K562 (cell line): ENCODE measurements at regions not wholly inside any gene's neighbourhood (a gene's known extent, or its start where the extent isn't known, plus 50 kb on each side); places are given as distances from the start of the nearest gene placed in this dataset.

ENCODE experiments used
- ATAC-seq: fragments of 200-7000 bp; cut with Tn5 transposase; 3 replicates; pipeline ENCODE4 v1.9.1; 2020; ENCODE audit warnings: moderate library complexity
- BruUV-seq: library from RNA; stranded (reverse); fragments of 400-500 nt; replicated peaks from 2 replicates; lab custom pipeline; 2021; lab: Mats Ljungman, UMichigan
- CTCF ChIA-PET: fragments of 300-600 bp; formaldehyde crosslinking; extraction: SDS; loops from one replicate; lab custom pipeline; 2021; ENCODE audit warnings: low intra/inter-chr PET ratio; lab: Yijun Ruan, JAX
- POLR2A ChIA-PET: fragments of 300-600, 350-650 bp; sonication (Branson Sonifier 250); formaldehyde crosslinking; extraction: SDS; loops from one replicate; lab custom pipeline; 2021; ENCODE audit warnings: antibody characterized with exemption, inconsistent platforms; lab: Yijun Ruan, JAX
- DNase-seq, 4 experiments: peaks; one replicate each; pipeline versions ENCODE4 v3.0.0 to v3.0.0-alpha.2; 2011 to 2018; ENCODE audit warnings: low spot score in 3 of 4, mixed read lengths in 3 of 4; ENCODE audit errors: extremely low read depth in 1 of 4
- FAIRE-seq: peaks from 2 replicates; lab custom pipeline; 2011; peaks lifted over from hg19 to GRCh38; lab: Jason Lieb, UNC
- H2AFZ ChIP-seq: 2 replicates; pipeline ENCODE4 v1.6.0; 2011; ENCODE audit warnings: low read depth, low read length, control low read depth, inconsistent platforms
- H3K27ac ChIP-seq: fragments of 200-600 bp; 3 replicates; pipeline ENCODE4 v1.8.0; 2011; ENCODE audit warnings: low read depth, mild to moderate bottlenecking, control low read depth, inconsistent platforms, low read length, moderate library complexity, mixed read lengths; ENCODE audit errors: extremely low read depth
- H3K27me3 ChIP-seq, 2 experiments: fragments of 300-600 bp in 1 of 2; 2 replicates in 1 of 2; 3 replicates in 1 of 2; pipeline versions ENCODE4 v1.6.0 to v1.8.0; 2011; ENCODE audit warnings: inconsistent platforms in 2 of 2, low read length in 2 of 2, mild to moderate bottlenecking in 1 of 2, mixed read lengths in 1 of 2, moderate library complexity in 1 of 2; ENCODE audit not compliant: control insufficient read depth in 2 of 2, insufficient read depth in 2 of 2
- H3K36me3 ChIP-seq: fragments of 300-600 bp; 3 replicates; pipeline ENCODE4 v1.8.0; 2011; ENCODE audit warnings: mild to moderate bottlenecking, low read length, inconsistent platforms; ENCODE audit not compliant: control insufficient read depth, insufficient read depth
- H3K4me1 ChIP-seq, 2 experiments: fragments of 200-600 bp in 1 of 2; replicated peaks in 1 of 2; 2 replicates in 1 of 2; 3 replicates in 1 of 2; pipeline versions ENCODE4 v1.5.1 to v1.8.0; 2011; ENCODE audit warnings: inconsistent platforms in 2 of 2, low read length in 2 of 2, mild to moderate bottlenecking in 1 of 2, mixed read lengths in 1 of 2, moderate library complexity in 1 of 2; ENCODE audit not compliant: control insufficient read depth in 2 of 2, insufficient read depth in 2 of 2
- H3K4me2 ChIP-seq: 2 replicates; pipeline ENCODE4 v1.6.1; 2011; ENCODE audit warnings: low read length, control low read depth, inconsistent platforms, mixed read lengths; ENCODE audit not compliant: insufficient read depth
- H3K4me3 ChIP-seq: fragments of 200-600 bp; sonication (generic), shearing (Covaris generic); 2 replicates; pipeline ENCODE4 v1.5.1; 2016; ENCODE audit warnings: control low read depth, inconsistent platforms
- H3K79me2 ChIP-seq: fragments of 200-600 bp; 3 replicates; pipeline ENCODE4 v1.8.0; 2011; ENCODE audit warnings: low read length, inconsistent platforms; ENCODE audit not compliant: control insufficient read depth, insufficient read depth
- H3K9ac ChIP-seq, 2 experiments: 2 replicates each; pipeline versions ENCODE4 v1.6.0 to v1.6.1; 2011; ENCODE audit warnings: low read depth in 2 of 2, low read length in 2 of 2, control low read depth in 1 of 2, inconsistent platforms in 1 of 2, mild to moderate bottlenecking in 1 of 2, mixed read lengths in 1 of 2; ENCODE audit not compliant: insufficient read depth in 1 of 2
- H3K9me1 ChIP-seq: one replicate; pipeline ENCODE4 v1.6.0; 2011; ENCODE audit warnings: inconsistent platforms, mild to moderate bottlenecking, low read length, moderate library complexity; ENCODE audit not compliant: control insufficient read depth, insufficient read depth
- H3K9me3 ChIP-seq: replicated peaks from 2 replicates; pipeline ENCODE4 v1.5.1; 2011; ENCODE audit warnings: low read depth, low read length, inconsistent platforms; ENCODE audit not compliant: control insufficient read depth, insufficient read depth
- H4K20me1 ChIP-seq: replicated peaks from 2 replicates; pipeline ENCODE4 v1.6.1; 2011; ENCODE audit warnings: low read length, inconsistent platforms, mixed read lengths; ENCODE audit not compliant: control insufficient read depth, insufficient read depth
- CEBPG ChIP-seq, 3 experiments: fragments of 200-800 bp in 1 of 3; sonication (Bioruptor generic) in 1 of 3; sonication (generic) in 1 of 3; formaldehyde crosslinking in 1 of 3; IDR thresholded peaks in 2 of 3; conservative IDR thresholded peaks in 1 of 3; 2 replicates each; pipeline versions ENCODE4 v1.6.1 to v1.8.0; 2016 to 2022; ENCODE audit warnings: missing compliant biosample characterization in 2 of 3, missing genetic modification characterization in 2 of 3, mild to moderate bottlenecking in 1 of 3, missing genetic modification reagents in 1 of 3
- CHD4 ChIP-seq: fragments of 200-600 bp; sonication (generic); IDR thresholded peaks from 3 replicates; pipeline ENCODE4 v1.6.1; 2012; ENCODE audit warnings: low read depth, mild to moderate bottlenecking, mixed read lengths, low read length, inconsistent platforms; ENCODE audit not compliant: insufficient read depth, insufficient replicate concordance, poor library complexity, severe bottlenecking
- COPS2 ChIP-seq: fragments of 450-650 bp; conservative IDR thresholded peaks from 2 replicates; pipeline ENCODE4 v1.6.1; 2016; ENCODE audit warnings: mild to moderate bottlenecking, moderate library complexity
- IRF2 ChIP-seq: sonication (generic); formaldehyde crosslinking; IDR thresholded peaks from 2 replicates; pipeline ENCODE4 v1.8.1; 2022; ENCODE audit warnings: mild to moderate bottlenecking, missing genetic modification reagents
- RFX7 ChIP-seq: fragments of 250-450 bp; sonication (Bioruptor Pico); IDR thresholded peaks from 2 replicates; pipeline ENCODE4 v1.5.1; 2021; ENCODE audit warnings: mild to moderate bottlenecking
- ZC3H4 ChIP-seq: sonication (generic); formaldehyde crosslinking; IDR thresholded peaks from 2 replicates; pipeline ENCODE4 v1.9.0; 2021; ENCODE audit warnings: missing genetic modification reagents, borderline replicate concordance
- ZNF518B ChIP-seq: fragments of 250-450 bp; sonication (Bioruptor Pico); IDR thresholded peaks from 2 replicates; pipeline ENCODE4 v1.5.0; 2021; ENCODE audit warnings: mild to moderate bottlenecking, moderate library complexity
- ZNF76 ChIP-seq: fragments of 250-450 bp; sonication (Bioruptor Pico); IDR thresholded peaks from 2 replicates; pipeline ENCODE4 v1.4.0; 2020; ENCODE audit warnings: mild to moderate bottlenecking, moderate library complexity, borderline replicate concordance
- WGBS: fragments of 100-300 bp; shearing (Covaris generic); methylation state at CpG from one replicate; pipeline ENCODE4 v1.1.6; 2016; ENCODE audit warnings: low coverage, mixed read lengths; ENCODE audit not compliant: insufficient coverage; ENCODE audit errors: missing lambda C conversion rate; 5-methylcytosine and 5-hydroxymethylcytosine counted together
- in situ Hi-C: fragments of 300-500 bp; cut with MboI; formaldehyde crosslinking; loops from 4 replicates; pipeline ENCODE4 v1.15.0; 2018; ENCODE audit warnings: inconsistent platforms, mixed read lengths
- intact Hi-C: fragments of 100-400 bp; cut with micrococcal nuclease; formaldehyde crosslinking; loops from 2 replicates; pipeline ENCODE4 v1.14.2; 2022
- TF ChIP-seq, protein P1 (sequence below): fragments of 250-450 bp; sonication (Bioruptor Pico); IDR thresholded peaks from 2 replicates; pipeline ENCODE4 v1.4.0; 2020
- TF ChIP-seq, protein P2 (sequence below): sonication (generic); formaldehyde crosslinking; IDR thresholded peaks from 2 replicates; pipeline ENCODE4 v1.8.1; 2022; ENCODE audit warnings: missing genetic modification reagents

DNA sequence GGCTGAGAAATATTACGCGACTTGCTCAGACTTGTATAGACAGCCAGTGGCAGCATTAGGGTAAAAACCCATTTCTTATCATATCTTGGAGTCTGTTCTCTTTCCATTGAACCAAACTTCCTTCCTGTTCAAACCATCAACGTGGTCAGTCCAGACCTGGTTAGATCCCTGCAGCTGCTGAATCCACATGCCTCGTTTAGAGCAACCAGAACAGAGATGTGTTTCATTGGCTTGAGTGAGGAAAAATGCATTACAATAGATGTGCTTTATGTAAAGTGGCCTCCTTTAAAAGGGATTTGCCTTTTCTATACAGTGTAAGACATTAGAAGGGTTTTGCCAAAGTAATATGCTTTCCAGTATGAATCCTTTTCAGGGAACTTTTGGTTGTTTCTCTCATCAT, 232.4 kb downstream of the MEIS1 start:
- no TSS peak for BruUV-seq
- FAIRE-seq, result no peak

More for the DNA sequence above, 232.4 kb downstream of the MEIS1 start:
- Histone ChIP-seq H3K27ac (no peak overlapping the region), H3K9ac (no peak overlapping the region), H3K4me1 (no peaks in the 10 kb centered on the region), H3K4me3 (no peak overlapping the region), H4K20me1 (no peaks in the 10 kb centered on the region), H3K4me2 (no peak overlapping the region), H3K36me3 (no peaks in the 10 kb centered on the region), H2AFZ (no peak overlapping the region), H3K9me1 (no peaks in the 10 kb centered on the region), H3K9me3 (no peaks in the 10 kb centered on the region), H3K27me3 (no peaks in the 10 kb centered on the region), H3K79me2 (no peaks in the 10 kb centered on the region)
- DNase-seq, result no peak
- WGBS, result 0% methylated on average over 4 of the region's 4 CpGs
- CTCF ChIA-PET, result no interaction called here
- TF ChIP-seq CHD4, result no peak
- TF ChIP-seq IRF2, result no peak
- TF ChIP-seq, protein P1, sequence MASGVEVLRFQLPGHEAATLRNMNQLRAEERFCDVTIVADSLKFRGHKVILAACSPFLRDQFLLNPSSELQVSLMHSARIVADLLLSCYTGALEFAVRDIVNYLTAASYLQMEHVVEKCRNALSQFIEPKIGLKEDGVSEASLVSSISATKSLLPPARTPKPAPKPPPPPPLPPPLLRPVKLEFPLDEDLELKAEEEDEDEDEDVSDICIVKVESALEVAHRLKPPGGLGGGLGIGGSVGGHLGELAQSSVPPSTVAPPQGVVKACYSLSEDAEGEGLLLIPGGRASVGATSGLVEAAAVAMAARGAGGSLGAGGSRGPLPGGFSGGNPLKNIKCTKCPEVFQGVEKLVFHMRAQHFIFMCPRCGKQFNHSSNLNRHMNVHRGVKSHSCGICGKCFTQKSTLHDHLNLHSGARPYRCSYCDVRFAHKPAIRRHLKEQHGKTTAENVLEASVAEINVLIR (CRISPR knock-in tag), result no peak
- no peak for TF ChIP-seq COPS2
- TF ChIP-seq ZNF76 (CRISPR knock-in tag), result no peak
- no peak for TF ChIP-seq ZNF518B (CRISPR knock-in tag)
- no peak for TF ChIP-seq ZC3H4 (CRISPR knock-in tag)
- no peak for TF ChIP-seq CEBPG (CRISPR knock-in tag; IDR thresholded peaks at IDR 0.05)
- TF ChIP-seq CEBPG (tag; conservative IDR thresholded peaks at IDR 0.05 in 1 of 2, IDR thresholded peaks at IDR 0.05 in 1 of 2), result no peak
- TF ChIP-seq, protein P2, sequence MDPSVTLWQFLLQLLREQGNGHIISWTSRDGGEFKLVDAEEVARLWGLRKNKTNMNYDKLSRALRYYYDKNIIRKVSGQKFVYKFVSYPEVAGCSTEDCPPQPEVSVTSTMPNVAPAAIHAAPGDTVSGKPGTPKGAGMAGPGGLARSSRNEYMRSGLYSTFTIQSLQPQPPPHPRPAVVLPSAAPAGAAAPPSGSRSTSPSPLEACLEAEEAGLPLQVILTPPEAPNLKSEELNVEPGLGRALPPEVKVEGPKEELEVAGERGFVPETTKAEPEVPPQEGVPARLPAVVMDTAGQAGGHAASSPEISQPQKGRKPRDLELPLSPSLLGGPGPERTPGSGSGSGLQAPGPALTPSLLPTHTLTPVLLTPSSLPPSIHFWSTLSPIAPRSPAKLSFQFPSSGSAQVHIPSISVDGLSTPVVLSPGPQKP (CRISPR knock-in tag), result no peak
- no peak for TF ChIP-seq RFX7
- POLR2A ChIA-PET, result interaction anchor here (1.2 kb wide), 1 partner anchor 8 kb away, joined by 3 read pairs; no protein-coding TSS in a partner anchor
- in situ Hi-C loops (no loop called here), intact Hi-C loops (no loop called here)
- no peak for ATAC-seq
